Suppressor macrophage treated with lipopolysaccharide for 4 hours (primary cell): ENCODE measurements at regions not wholly inside any gene's neighbourhood (a gene's known extent, or its start where the extent isn't known, plus 50 kb on each side); places are given as distances from the start of the nearest gene placed in this dataset.

Experiments used
- DNase-seq: peaks from one replicate; pipeline ENCODE4 v3.0.0-alpha.2; 2020

DNA sequence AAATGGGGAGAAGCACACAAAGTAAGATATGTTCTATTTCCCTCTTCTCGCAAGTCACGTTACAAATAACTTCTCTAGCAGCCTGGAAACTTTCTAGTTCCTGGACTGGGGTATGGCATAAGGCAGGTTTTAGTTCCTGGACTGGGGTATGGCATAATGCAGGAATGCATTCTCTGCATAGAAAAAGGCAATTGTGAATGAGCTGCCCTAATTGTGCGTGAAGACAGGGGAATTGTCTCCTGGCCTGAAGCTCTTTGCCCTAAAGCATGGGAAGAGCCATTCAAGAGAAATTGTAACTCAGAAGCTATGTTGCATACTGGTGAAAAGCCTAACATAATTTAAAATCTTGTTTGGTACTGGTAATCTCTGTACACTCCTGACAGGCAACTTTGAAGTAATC is 54.3 kb upstream of the CBLB start:
- no peak for DNase-seq

DNA sequence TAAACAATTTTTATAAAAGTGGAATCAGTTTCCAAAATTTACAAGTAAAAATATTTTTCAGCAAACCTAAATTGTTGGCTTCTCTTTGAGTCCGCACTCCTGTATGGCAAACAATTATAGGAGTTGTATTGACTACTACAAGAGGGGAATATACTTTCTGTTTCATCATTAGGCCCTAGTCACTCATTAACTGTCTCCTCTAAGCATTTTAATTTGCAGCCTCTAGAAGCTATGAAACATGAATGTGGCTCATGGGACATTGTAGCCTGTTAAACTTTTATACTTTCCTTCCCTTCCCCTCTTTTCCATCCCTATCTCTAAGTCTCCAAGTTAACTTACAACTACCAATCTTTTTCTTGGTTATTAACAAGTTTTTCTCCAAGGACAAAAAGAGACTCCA is 58.9 kb upstream of the CBLB start:
- DNase-seq = no peak

DNA sequence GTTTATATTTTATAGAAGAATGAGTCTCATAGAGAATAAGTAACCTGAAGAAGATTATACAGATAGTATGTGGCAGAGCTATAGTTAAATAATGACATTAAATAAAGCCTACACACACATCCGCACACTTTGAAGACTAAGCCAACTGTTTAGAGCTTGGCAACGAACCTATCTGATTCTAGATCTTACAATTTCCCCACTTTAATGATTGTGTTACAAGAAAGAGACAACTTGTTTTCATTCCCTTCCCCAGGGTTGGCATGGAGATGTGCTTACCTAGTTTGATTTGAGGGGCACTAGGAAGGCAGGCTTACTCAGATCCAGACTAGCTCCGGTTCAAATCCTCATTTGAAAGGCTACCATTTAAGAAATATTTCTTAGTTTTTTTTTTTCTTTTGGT is 61.9 kb upstream of the CBLB start:
- no peak for DNase-seq

DNA sequence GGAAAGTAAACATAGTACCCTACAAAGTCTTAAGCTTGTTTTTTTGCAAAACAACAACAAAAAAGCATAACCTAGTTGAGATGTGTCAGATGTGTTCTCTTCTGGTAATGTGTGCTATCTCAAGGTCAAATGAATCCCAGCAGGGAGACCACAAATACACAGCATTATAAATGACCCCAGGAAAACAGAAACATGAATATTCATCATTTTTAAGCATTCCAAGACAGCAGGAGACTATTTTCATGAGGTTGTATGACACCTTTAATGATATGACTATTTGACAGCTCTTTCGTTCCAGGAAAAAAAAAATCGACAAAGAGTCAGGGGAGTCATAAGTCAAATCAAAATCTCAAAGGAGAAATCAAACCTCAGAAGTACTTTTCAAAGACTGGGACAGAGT is 62.7 kb upstream of the CBLB start:
- no peak for DNase-seq

DNA sequence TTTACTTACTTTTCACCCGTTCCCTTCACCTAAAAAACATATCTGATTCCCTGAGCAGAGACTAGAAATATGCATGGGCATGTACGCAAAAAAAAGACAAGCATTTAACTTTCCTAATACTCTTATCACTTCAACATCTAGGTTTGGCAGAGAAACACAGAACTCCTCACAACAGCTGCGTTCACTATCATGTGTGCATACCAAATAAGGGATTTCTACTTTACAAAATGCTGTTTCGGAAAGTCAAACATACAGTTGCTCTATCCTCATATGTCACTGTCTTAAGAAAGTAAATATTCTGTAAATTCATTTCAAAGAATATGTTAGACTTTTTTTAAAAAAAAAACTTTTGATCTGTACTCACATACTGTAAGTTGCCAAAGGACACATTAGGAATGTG is 65.1 kb upstream of the CBLB start:
- no peak for DNase-seq

DNA sequence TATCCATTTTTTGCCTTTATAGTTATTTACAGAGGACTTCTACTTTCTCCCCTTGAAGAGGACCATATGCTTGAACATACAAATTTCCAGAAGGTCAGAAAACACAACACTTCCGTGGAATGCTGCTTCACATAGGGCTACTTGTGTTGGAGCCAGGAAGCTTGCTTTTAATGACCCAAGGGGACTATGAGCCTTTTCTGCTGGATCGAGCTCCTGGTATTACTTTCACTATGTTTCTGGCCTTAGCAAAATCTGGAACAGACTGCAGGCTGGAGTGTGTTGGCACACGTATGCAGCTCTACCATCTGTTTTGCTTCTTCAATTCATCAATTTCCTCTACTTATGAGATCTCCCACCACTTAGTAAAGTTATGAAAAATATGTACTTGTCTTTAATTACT is 69.3 kb upstream of the CBLB start:
- DNase-seq = no peak

DNA sequence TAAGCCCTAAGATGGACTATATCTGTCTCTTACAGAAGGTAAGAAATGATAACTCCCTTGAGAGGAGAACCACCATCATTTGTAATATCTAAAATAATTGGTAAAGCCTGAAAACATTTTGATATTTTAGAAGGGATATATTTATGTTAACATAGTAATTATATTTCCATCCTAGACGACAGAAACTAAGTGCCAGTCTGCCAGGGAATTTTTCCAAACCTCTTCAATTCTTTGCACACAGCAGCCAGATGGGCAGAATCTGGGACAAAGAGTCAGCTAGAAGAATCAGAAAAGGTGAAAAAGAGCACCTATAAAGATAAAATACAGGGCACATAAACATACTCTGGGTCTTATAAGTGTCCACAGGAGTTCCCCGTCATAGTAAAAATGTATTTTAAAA is 70.0 kb upstream of the CBLB start:
- DNase-seq = no peak

DNA sequence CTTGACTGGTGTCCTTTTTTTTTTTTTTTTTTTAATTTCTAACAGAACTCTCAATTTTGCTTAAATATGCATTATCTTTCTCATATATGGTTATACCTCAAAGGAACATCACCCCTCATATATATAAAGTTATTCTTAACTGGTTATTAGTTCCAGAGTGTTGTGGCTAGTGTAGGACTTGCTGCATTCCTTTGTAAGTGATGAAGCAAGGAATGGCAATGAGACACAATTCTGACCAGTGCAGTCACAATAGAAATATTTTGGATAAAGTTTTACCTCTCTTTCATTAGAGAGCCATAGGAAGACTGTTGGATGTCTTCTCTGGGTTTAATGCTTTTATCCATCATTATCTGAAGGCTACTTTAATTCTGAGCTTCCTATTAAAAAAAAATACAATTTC is 75.5 kb upstream of the CBLB start:
- no peak for DNase-seq

DNA sequence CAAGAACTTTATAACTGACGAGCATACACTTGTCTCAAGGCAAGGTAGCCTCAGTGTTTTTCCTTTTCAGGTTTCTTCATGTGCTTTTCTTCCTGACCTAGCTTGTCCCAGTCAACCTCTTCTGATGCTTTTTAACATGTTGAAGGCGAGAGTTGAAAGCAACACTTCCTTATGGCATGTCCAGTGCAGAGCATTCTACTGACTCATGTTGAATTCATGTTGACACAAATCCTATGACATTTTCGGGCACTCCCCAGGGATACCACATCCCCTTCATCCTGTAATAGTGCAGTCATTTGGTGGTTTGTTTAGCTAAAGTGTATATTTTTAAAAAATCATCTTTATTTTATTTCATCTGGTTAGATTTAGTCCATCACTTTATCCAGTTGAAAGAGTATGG is 75.9 kb upstream of the CBLB start:
- DNase-seq = peak; percentile 39

DNA sequence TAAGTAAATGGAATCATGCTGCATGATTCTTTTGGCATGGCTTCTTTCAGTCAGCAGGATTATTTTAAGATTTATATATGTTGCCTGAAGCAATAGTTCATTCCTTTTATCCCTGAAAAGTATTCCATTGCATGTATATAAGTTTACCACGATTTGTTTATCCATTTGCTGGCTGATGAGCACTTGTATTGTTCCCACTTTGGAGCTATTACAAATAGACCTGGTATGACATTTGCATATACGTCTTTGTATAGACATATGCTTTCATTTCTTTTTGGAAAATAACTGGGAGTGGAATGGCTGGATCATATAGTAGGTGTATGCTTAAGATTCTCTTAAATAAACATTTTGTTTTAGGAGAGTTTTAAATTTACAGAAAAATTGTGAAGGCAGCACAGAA is 79.3 kb upstream of the CBLB start:
- DNase-seq = no peak

DNA sequence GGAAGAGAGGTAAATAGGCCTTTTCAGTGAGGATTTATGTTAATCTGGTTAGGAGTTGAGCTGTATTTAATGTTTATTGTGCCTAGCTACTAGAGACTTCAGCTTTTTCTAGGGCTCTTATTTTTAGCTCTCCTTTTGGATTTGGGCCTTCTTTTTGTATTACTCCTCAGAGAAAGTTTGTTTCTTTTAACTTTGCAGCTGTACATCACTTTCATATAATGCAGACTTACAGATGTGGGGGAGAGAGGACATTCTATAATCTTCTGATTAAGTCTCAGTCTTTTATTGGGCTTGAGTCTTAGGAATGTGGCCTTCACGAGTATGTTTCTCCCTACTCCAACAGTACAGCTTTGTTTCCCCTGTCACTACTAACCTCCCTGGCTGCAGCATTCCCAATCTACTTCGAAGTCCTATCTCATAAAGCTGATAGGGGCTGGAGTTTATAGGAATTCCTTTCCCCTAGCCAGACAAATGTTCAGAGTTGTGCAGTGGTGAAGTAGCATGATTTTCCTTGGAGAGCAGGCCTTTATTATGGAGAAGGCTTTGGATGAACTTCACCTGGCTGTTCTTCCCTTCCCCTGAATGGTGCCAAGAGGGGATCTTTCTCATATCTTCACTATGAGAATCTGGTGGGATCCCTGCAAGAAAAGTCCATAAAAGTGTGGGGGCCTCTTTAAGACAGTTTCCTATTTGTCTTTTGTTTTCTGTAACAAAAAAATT is 82.2 kb upstream of the CBLB start:
- no peak for DNase-seq

DNA sequence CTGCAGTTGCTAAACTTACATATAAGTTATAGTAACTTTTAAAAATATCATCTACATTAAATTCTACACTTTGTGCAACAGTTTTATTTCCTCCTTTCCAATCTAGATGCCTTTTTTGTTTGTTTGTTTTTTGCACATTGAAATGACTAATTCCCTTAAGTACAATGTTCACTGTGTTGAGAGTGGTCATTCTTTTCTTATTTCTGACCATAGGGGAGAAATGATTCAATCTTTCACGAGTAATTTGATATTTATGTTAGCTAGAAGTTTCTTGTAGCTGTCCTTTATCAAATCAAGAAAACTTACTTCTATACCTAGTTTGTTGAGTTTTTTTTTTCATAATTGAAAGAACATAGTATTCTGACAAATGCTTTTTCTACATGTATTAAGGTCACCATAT is 85.0 kb upstream of the CBLB start:
- no peak for DNase-seq

DNA sequence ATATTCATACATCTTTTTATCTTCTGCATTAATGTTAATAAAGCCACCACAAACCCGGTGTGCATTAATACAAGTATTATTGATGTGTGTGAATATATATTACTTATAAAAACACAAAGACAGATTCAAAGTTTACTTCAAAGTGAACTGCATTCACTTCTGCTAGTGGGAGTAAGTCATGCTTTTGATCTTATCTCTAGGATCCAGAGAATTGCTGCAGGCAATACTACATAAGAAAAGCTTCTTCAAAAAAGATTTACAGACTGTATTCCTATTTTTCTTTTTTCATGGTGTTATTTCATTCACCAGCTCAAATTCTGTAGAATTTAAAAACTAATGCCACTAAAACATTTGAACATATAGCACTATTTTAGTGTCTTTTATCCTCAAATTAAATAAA is 87.5 kb upstream of the CBLB start:
- no peak for DNase-seq

DNA sequence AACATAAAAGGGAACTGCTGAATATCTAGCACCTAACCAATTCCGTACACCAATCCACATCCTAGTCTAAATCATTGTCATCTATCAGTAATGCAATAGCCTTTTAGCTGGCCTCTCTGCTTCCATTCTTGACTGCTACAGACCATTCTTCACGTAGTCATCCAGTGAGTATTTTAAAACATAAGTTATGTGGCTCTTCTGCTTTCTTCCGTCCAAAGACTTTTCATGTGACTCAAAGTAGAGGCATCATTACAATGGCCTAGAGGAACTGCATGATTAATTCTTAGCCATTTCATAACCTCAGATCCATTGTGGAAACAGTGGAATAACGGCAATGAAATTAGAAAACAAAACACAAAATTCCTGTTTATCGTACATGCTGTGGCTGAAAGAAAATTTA is 88.9 kb upstream of the CBLB start:
- DNase-seq = peak; percentile 58

DNA sequence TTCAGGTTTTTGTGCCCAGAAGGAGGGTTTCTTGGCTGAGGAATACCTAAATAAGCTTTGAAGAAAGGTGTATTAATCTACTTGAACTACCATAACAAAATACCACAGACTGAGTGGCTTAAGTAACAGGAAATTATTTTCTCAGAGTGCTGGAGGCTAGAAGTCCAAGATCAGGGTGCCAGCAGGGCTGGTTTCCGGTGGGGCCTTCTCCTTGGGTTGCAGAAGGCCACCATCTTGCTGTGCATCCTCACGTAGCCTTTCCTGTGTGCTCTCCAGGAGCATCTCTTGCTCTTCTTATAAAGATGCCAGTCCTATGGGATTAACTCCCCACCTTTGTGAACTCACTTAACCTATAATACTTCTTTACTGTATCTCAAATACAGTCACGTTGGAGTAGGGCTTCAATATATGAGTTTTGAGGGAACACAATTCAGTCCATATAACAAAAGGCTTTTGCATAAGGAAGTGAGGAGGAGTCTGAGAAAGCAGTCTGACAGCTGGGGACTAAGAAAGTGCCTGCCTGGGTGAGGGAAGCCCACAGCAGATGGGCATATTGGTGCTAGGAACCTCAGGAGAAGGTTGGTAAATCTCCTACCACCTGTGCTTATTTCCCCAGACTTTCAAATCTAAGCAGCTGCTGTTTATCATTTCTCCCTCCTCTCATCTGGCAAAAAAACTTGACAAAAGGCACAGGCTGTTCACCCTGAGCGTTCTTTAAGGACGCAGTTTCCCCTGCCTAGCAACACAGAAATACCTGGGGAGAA is 89.6 kb upstream of the CBLB start:
- no peak for DNase-seq

DNA sequence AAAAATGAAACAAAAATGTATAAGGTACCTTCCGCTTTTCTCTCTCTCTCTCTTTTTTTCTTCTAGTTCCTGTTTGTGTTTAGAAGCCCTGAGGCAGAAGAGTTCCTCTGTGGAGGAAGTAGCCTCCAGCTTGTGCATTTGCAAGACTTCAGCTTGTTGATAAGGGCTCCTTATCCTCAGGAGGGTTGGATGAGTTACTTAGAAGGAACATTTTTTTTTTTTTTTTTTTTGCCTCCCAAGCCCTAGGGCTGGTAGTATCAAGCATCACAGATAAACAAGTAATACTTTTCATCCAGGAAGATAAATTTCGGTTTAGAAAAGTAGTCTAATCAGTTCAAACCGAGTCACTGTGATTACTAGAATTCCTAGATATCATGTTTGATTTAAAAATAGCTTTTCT is 91.0 kb upstream of the CBLB start:
- peak; percentile 55 for DNase-seq

DNA sequence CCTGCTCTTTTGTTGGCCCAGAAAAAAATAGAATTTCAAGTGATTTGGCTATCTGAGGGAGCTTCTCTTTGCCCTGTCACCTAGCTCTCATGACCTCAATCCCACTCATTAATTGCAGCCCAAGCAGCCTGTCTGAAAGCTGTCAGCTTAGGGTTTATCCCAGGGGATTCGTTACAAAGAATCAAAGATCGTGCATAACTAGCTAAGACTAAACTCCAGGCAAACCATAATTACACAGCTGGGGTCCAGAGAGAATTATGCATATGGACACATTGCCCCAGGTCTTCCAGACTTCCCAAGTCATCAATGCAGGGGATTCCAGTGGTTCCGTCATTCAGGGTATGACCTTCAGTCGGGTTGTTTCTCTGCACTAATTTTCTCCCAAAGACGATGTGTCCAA is 91.6 kb upstream of the CBLB start:
- no peak for DNase-seq

DNA sequence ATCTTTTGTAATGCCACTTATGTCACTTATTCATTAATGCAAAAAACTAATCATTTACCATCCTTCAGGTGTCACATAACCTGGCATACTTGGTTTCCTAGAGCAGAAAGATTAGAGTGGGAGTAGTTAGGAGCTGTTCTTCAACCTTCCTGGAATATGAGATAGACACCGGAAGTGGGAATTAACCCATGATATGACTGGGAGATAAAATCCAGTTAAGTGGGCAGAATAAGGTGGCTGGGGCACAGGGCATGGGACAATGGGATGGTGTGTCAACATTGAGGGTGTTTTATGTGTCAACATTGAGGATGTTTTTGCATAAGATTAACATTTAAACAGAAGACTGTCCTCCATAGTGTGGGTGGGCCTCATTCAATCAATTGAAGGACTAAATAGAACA is 94.3 kb upstream of the CBLB start:
- DNase-seq = no peak

DNA sequence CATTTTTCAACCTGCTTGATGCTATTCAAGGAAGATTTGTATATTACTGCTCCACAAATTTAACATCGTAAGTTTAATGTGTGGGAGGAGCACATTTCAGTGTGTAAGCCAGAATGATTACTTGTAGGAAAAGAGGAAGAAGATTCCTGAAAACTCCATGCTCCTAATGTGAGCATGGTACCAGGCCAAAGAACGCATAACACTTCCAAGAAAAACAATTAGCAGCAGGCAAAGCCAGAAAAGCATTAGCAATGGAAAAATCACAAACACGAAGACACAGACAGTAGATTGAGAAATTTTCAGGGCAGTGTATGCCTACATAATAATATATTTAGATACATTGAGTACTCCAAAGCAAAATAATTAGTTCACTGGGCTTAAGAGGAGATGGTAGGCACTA is 96.6 kb upstream of the CBLB start:
- DNase-seq = no peak

DNA sequence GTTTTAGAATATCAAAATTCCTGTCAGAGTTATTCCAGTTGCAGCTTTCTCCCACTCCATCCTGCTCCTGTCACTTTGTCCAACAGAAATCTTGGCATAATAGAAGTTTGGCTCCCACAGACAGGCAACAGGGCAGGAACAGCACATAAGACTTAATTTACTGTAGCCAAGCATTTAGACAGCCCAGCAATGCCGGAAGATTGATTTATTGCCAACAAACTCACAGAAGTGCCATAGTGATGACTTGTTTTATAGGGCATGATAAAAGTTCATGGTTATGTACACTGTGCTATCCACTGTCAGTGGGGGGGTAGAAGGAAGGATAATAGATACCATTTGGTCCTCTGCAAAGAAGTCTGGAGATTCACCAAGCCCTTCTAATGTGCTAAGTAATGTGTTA is 98.3 kb upstream of the CBLB start:
- no peak for DNase-seq

DNA sequence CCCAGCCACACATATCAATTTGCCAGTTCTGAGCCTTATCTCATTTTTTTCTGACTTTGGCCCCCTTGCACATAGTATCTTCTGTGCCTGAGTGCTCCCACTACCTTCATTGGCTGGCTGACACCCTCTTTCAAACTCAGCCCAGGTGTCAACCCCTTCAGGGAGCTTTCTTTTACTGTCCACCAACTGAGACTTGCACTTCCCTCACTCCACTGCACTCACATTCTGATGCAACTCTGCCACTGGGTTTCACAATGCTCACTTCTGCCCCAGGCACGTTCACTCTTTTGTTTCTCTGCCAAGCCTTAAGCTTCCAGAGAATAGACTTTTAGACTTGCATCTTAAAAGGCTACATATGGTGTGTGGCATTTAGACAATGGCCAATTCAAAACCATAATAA is 101.5 kb upstream of the CBLB start:
- DNase-seq = peak; percentile 44

DNA sequence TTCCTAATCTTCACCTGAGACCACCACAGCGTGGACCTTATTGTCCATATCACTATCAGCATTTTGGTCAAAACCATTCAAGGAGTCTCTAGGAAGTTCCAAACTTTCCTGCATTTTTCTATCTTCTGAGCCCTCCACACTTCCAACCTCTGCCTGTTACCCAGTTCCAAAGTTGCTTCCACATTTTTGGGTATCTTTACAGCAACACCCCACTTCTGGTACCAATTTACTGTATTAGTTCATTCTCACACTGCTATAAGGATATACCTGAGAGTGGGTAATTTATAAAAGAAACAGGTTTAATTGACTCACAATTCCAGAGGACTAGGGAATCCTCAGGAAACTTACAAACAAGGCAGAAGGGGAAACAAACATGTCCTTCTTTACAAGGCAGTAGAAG is 103.3 kb upstream of the CBLB start:
- no peak for DNase-seq

DNA sequence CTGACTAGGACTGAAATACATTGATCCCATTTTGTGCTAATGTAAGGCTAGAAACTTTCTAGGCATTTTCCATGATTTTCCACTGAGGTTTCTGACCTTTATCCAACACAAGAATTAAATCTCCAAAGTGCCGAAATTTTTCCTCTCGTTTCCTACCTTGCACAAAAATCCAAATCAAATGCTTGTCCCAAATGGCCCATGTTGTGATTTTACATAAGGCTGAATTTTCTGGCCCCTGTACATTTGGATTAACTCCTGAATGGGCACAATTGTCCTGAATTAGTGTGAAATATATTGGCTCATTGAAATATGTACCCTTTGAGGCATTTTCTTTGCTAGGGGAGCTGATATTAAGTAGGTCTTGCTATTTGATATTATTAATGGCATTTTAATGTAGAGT is 105.6 kb upstream of the CBLB start:
- no peak for DNase-seq

DNA sequence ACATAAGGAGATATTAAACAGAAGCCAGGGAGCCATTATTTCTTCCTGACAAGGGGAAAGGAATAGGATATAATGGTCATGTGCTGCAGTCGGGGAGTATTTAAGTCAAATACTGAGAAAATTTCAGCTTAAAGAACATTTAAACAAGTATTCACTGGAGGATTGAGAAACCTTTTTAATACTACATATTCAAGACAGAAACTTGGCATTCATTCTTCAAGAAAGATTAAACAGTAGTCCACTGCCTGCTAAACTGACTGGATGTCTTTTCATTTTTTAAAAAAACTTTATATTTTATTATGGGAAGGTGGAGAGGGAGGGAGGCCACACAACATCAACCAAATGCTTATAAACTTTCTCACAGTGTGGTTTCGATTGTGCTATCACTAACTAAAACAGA is 107.4 kb upstream of the CBLB start:
- DNase-seq = no peak

DNA sequence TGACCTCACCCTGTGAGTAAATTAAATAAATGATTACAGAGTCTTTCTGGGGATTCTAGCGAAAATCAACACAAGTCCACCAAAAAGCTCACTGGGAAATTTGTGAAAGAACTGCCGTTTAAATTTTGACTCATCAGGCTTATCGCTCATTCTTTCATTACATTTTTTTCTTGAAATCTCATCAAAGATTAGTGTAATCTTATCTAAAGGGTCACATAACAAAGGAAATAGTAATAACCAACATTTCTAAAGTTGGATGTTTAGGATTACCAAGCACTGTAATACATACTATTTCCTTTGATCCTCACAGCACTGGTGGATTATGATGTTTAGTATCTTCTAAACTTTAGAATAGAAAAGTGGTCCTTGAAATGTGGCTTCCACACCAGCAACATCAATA is 111.1 kb upstream of the CBLB start:
- DNase-seq = no peak
